ENCODE measurements at regions not wholly inside any gene's neighbourhood (a gene's known extent, or its start where the extent isn't known, plus 50 kb on each side); places are given as distances from the start of the nearest gene placed in this dataset.

DNA sequence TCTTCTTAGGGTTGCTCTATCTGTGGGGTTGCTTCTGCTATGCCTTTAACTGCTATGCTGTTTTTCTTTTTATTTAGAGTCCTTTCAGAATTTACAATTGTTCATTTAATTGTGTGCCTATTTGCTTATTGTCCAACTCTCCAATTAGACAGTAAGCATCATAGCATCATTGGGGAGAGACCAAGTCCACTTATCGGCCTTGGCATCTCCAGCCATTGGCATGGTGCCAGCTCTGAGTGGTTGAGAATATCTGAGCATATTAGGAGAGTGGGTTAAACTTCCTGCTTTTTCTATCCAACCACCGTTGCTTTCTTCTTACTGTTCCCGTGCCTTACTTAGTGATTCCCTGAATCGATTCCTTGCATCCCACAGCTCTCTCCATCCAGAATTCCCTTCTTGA, 535.0 kb downstream of the AJAP1 start:
- H3K4me3 ChIP-seq (ENCODE audit: low read length in 3 of 3), result no peak overlapping the region
- H3K9ac ChIP-seq (ENCODE audit: low read length in 3 of 3), result no peak overlapping the region
- TF ChIP-seq, protein P1, sequence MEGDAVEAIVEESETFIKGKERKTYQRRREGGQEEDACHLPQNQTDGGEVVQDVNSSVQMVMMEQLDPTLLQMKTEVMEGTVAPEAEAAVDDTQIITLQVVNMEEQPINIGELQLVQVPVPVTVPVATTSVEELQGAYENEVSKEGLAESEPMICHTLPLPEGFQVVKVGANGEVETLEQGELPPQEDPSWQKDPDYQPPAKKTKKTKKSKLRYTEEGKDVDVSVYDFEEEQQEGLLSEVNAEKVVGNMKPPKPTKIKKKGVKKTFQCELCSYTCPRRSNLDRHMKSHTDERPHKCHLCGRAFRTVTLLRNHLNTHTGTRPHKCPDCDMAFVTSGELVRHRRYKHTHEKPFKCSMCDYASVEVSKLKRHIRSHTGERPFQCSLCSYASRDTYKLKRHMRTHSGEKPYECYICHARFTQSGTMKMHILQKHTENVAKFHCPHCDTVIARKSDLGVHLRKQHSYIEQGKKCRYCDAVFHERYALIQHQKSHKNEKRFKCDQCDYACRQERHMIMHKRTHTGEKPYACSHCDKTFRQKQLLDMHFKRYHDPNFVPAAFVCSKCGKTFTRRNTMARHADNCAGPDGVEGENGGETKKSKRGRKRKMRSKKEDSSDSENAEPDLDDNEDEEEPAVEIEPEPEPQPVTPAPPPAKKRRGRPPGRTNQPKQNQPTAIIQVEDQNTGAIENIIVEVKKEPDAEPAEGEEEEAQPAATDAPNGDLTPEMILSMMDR (IDR thresholded peaks at IDR 0.05; ENCODE audit: borderline replicate concordance, extremely low read depth, insufficient read depth), result no peak
- FAIRE-seq (no peak), DNase-seq (no peak)
- H3K27ac ChIP-seq (ENCODE audit: low read depth in 2 of 2, low read length in 2 of 2), result no peak overlapping the region
- no peaks in the 10 kb centered on the region for H3K27me3 ChIP-seq (ENCODE audit: control insufficient read depth, insufficient read depth, low read length)
- no peaks in the 10 kb centered on the region for H3K9me3 ChIP-seq (ENCODE audit: control insufficient read depth in 2 of 3, insufficient read depth in 1 of 3, low read length in 3 of 3)
- H3K4me1 ChIP-seq (ENCODE audit: control insufficient read depth in 2 of 3, insufficient read depth in 2 of 3, low read depth in 1 of 3, low read length in 3 of 3), result no peaks in the 10 kb centered on the region
- intact Hi-C loops (cut with DNase I), result no loop called here
- H3K36me3 ChIP-seq (ENCODE audit: control insufficient read depth in 2 of 3, insufficient read depth in 3 of 3, low read length in 3 of 3), result no peaks in the 10 kb centered on the region

DNA sequence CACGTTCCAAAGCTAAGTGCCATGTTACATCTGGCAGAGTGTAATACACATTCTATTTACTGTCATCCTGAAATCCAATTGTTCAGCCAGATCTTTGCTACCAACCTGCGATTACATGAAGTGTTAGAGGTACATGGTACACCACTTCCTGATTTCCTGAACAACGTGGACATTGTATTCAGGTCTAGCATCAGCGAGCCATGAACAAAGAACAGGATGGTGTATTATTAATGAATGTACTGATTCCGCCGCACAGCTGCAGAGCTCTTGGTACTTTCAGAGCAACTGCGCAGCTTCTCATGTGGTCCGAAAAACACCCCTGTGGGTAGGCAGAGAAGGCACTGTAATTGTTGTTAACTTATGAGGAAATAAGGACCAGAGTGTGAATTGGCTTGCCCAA, 511.4 kb downstream of the AJAP1 start:
- Histone ChIP-seq H3K4me1 (ENCODE audit: control insufficient read depth in 2 of 3, insufficient read depth in 2 of 3, low read depth in 1 of 3, low read length in 3 of 3) (no peaks in the 10 kb centered on the region), H3K4me3 (ENCODE audit: low read length in 3 of 3) (no peak overlapping the region), H3K27me3 (ENCODE audit: control insufficient read depth, insufficient read depth, low read length) (no peaks in the 10 kb centered on the region), H3K9me3 (ENCODE audit: control insufficient read depth in 2 of 3, insufficient read depth in 1 of 3, low read length in 3 of 3) (peaks cover 0 to 8% (median 0%) of the 10 kb centered on the region in 3 donors), H3K27ac (ENCODE audit: low read depth in 2 of 2, low read length in 2 of 2) (no peak overlapping the region), H3K9ac (ENCODE audit: low read length in 3 of 3) (no peak overlapping the region), H3K36me3 (ENCODE audit: control insufficient read depth in 2 of 3, insufficient read depth in 3 of 3, low read length in 3 of 3) (no peaks in the 10 kb centered on the region)
- FAIRE-seq, result no peak
- no peak for DNase-seq
- TF ChIP-seq, protein P1 (IDR thresholded peaks at IDR 0.05; ENCODE audit: borderline replicate concordance, extremely low read depth, insufficient read depth), result no peak
- intact Hi-C loops (cut with DNase I), result no loop called here

DNA sequence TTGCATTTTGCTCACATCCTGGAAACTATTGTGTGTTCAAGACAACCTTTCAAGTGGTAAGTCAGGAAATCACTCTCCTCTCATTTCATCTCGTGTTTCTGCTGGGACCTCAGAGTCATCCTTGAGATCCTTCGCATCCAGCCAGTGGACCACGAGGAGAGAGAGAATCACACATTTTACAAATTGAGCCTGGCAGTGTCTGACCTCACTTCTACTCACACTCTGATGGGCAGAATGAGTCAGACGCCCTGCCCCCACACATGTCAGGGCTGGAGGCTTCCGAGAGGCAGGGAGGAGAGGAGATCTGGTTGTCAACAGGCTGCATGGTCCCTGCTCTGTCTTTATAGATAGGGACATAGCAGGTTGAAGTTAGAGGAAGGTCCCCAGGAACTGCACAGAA, 509.7 kb downstream of the AJAP1 start:
- Histone ChIP-seq H3K27me3 (ENCODE audit: control insufficient read depth, insufficient read depth, low read length) (no peaks in the 10 kb centered on the region), H3K4me3 (ENCODE audit: low read length in 3 of 3) (no peak overlapping the region), H3K4me1 (ENCODE audit: control insufficient read depth in 2 of 3, insufficient read depth in 2 of 3, low read depth in 1 of 3, low read length in 3 of 3) (no peaks in the 10 kb centered on the region), H3K36me3 (ENCODE audit: control insufficient read depth in 2 of 3, insufficient read depth in 3 of 3, low read length in 3 of 3) (no peaks in the 10 kb centered on the region), H3K9me3 (ENCODE audit: control insufficient read depth in 2 of 3, insufficient read depth in 1 of 3, low read length in 3 of 3) (peaks cover 0 to 1% (median under 1%) of the 10 kb centered on the region in 3 donors), H3K27ac (ENCODE audit: low read depth in 2 of 2, low read length in 2 of 2) (no peak overlapping the region), H3K9ac (ENCODE audit: low read length in 3 of 3) (no peak overlapping the region)
- DNase-seq (no peak), FAIRE-seq (no peak)
- intact Hi-C loops (cut with DNase I), result no loop called here
- TF ChIP-seq, protein P1 (IDR thresholded peaks at IDR 0.05; ENCODE audit: borderline replicate concordance, extremely low read depth, insufficient read depth), result no peak

DNA sequence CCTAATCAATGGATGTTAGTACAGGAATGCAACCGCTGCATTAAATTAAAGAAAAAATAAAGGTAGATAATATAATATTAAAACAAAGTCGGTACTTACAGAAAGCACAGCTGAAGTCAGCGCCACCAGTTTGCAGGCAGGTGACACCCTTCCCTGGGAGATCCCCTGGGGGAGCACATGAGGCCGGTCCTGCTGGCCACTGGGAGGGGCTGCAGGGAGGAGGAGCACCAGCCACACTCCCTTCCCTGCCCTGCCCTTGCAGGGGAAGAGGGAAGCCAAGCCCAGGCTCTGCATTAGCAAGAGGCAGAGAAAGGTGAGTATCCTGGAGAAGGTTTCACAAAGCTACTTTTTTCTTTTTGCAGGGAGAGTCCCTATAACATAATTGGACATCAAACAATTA, 507.0 kb downstream of the AJAP1 start:
- Histone ChIP-seq H3K4me1 (ENCODE audit: control insufficient read depth in 2 of 3, insufficient read depth in 2 of 3, low read depth in 1 of 3, low read length in 3 of 3) (no peaks in the 10 kb centered on the region), H3K4me3 (ENCODE audit: low read length in 3 of 3) (no peak overlapping the region), H3K36me3 (ENCODE audit: control insufficient read depth in 2 of 3, insufficient read depth in 3 of 3, low read length in 3 of 3) (no peaks in the 10 kb centered on the region), H3K9me3 (ENCODE audit: control insufficient read depth in 2 of 3, insufficient read depth in 1 of 3, low read length in 3 of 3) (peaks cover 0 to 1% (median 0%) of the 10 kb centered on the region in 3 donors), H3K27me3 (ENCODE audit: control insufficient read depth, insufficient read depth, low read length) (no peaks in the 10 kb centered on the region), H3K9ac (ENCODE audit: low read length in 3 of 3) (no peak overlapping the region), H3K27ac (ENCODE audit: low read depth in 2 of 2, low read length in 2 of 2) (no peak overlapping the region)
- DNase-seq (no peak), FAIRE-seq (no peak)
- intact Hi-C loops (cut with DNase I), result no loop called here
- TF ChIP-seq, protein P1 (IDR thresholded peaks at IDR 0.05; ENCODE audit: borderline replicate concordance, extremely low read depth, insufficient read depth), result no peak
